ENCODE measurements at regions not wholly inside any gene's neighbourhood (a gene's known extent, or its start where the extent isn't known, plus 50 kb on each side); places are given as distances from the start of the nearest gene placed in this dataset.

DNA sequence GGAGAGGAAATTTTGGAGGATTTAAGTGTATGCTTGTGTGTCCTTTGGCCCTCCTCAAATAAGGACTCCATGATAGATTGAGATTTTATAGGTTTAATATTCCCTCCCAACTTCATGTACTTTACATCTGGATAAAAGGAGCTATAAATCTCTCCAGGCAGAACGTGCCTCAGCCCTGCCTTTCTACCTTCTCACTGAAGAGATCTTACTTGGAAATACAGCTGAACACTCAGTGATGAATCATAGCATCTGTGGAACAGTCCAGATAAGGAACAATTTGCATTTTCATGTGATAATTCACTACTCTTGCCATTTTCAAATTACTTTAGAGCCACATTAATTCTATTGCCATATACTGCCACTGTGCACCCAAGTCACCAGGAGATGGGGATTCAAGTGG is 364.6 kb upstream of the PODXL start:
- TF ChIP-seq CTCF (IDR thresholded peaks at IDR 0.05) = no peak
- WGBS (ENCODE audit: insufficient coverage) = 6% methylated on average over 1 of the region's 1 CpG
- Mint-ChIP-seq H3K36me3 (no peaks in the 10 kb centered on the region), H3K27ac (no peak overlapping the region), H3K27me3 (ENCODE audit: low read depth in 2 of 2) (peaks cover 0 to 3% of the 10 kb centered on the region in 2 donors), H3K9me3 (no peaks in the 10 kb centered on the region), H3K4me3 (no peak overlapping the region), H3K4me1 (no peaks in the 10 kb centered on the region)
- Histone ChIP-seq H3K36me3 (ENCODE audit: control insufficient read depth, insufficient read depth, low read length) (no peaks in the 10 kb centered on the region), H3K4me1 (ENCODE audit: control insufficient read depth, insufficient read depth, low read length) (no peaks in the 10 kb centered on the region), H3K27me3 (ENCODE audit: control insufficient read depth, insufficient read depth, low read length) (no peaks in the 10 kb centered on the region), H3K4me3 (ENCODE audit: low read length) (no peak overlapping the region), H3K9me3 (ENCODE audit: control insufficient read depth, insufficient read depth, low read length) (no peaks in the 10 kb centered on the region), H3K27ac (ENCODE audit: low read length) (no peak overlapping the region)
- intact Hi-C loops (cut with micrococcal nuclease) = no loop called here
- no peak for ATAC-seq
- DNase-seq = no peak

GRCh38 chr7:131919920-131920709 is 363.7 kb upstream of the PODXL start:
- Mint-ChIP-seq H3K4me3 (no peak overlapping the region), H3K9me3 (no peaks in the 10 kb centered on the region), H3K4me1 (no peaks in the 10 kb centered on the region), H3K36me3 (no peaks in the 10 kb centered on the region), H3K27me3 (ENCODE audit: low read depth in 2 of 2) (peaks cover 0 to 3% of the 10 kb centered on the region in 2 donors), H3K27ac (no peak overlapping the region)
- no peaks in the 10 kb centered on the region for H3K9me3 ChIP-seq (ENCODE audit: control insufficient read depth, insufficient read depth, low read length)
- ATAC-seq (no peak), DNase-seq (no peak)
- intact Hi-C loops (cut with micrococcal nuclease) = no loop called here
- no peaks in the 10 kb centered on the region for H3K27me3 ChIP-seq (ENCODE audit: control insufficient read depth, insufficient read depth, low read length)
- H3K27ac ChIP-seq (ENCODE audit: low read length) = no peak overlapping the region
- no peak overlapping the region for H3K4me3 ChIP-seq (ENCODE audit: low read length)
- TF ChIP-seq CTCF (IDR thresholded peaks at IDR 0.05) = no peak
- 69% methylated on average over 7 of the region's 7 CpGs for WGBS (ENCODE audit: insufficient coverage)
- no peaks in the 10 kb centered on the region for H3K4me1 ChIP-seq (ENCODE audit: control insufficient read depth, insufficient read depth, low read length)
- no peaks in the 10 kb centered on the region for H3K36me3 ChIP-seq (ENCODE audit: control insufficient read depth, insufficient read depth, low read length)

- Mint-ChIP-seq H3K4me3 (no peak overlapping the region), H3K27me3 (ENCODE audit: low read depth in 2 of 2) (peaks cover 44 to 63% of the 10 kb centered on the region in 2 donors), H3K9me3 (peaks cover 0 to 2% of the 10 kb centered on the region in 2 donors), H3K36me3 (peaks cover 14% of the 10 kb centered on the region), H3K27ac (no peak overlapping the region), H3K4me1 (no peaks in the 10 kb centered on the region)
- WGBS (ENCODE audit: insufficient coverage) = 74% methylated on average over 2 of the region's 2 CpGs
- ATAC-seq (no peak), DNase-seq (no peak)
- Histone ChIP-seq H3K36me3 (ENCODE audit: control insufficient read depth, insufficient read depth, low read length) (no peaks in the 10 kb centered on the region), H3K4me1 (ENCODE audit: control insufficient read depth, insufficient read depth, low read length) (no peaks in the 10 kb centered on the region), H3K27ac (ENCODE audit: low read length) (no peak overlapping the region), H3K4me3 (ENCODE audit: low read length) (no peak overlapping the region), H3K9me3 (ENCODE audit: control insufficient read depth, insufficient read depth, low read length) (no peaks in the 10 kb centered on the region), H3K27me3 (ENCODE audit: control insufficient read depth, insufficient read depth, low read length) (peaks cover 9% of the 10 kb centered on the region)
- intact Hi-C loops (cut with micrococcal nuclease) = no loop called here
- no peak for TF ChIP-seq CTCF (IDR thresholded peaks at IDR 0.05)
Observed at GRCh38 chr7:131911112-131911511, 354.7 kb upstream of the PODXL start.
